ENCODE measurements at regions not wholly inside any gene's neighbourhood (a gene's known extent, or its start where the extent isn't known, plus 50 kb on each side); places are given as distances from the start of the nearest gene placed in this dataset.
"Not testable (repeated sequence)": the region's sequence is repeated elsewhere in the genome, so short reads cannot be mapped to it uniquely, and the experiment has no call there.

DNA sequence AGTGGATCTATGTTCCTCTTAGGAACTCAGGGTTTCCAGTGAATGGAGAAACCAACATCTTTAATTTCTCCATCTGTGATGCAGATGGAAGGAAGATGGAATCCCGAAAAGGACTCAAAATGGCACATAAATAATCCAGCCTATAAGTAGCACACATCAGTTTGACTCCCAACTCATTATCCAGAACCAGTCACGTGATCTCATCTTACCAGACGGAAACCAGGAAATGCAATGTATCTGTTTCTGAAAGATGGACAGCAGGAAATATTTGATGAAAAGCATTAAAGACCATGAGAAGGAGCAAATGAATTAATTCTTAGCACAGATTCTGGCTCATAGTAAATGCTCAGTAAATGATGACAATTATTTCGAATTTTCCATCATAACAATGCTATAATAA, 443.1 kb upstream of the FMR1 start:
- no peak overlapping the region for H3K27ac Mint-ChIP-seq
- peaks cover 2% of the 10 kb centered on the region for H3K9me3 Mint-ChIP-seq
- no peak overlapping the region for H3K4me3 Mint-ChIP-seq
- H3K36me3 Mint-ChIP-seq: no peaks in the 10 kb centered on the region
- no peak for DNase-seq
- H3K4me1 Mint-ChIP-seq: no peaks in the 10 kb centered on the region
- H3K27me3 Mint-ChIP-seq: no peaks in the 10 kb centered on the region

DNA sequence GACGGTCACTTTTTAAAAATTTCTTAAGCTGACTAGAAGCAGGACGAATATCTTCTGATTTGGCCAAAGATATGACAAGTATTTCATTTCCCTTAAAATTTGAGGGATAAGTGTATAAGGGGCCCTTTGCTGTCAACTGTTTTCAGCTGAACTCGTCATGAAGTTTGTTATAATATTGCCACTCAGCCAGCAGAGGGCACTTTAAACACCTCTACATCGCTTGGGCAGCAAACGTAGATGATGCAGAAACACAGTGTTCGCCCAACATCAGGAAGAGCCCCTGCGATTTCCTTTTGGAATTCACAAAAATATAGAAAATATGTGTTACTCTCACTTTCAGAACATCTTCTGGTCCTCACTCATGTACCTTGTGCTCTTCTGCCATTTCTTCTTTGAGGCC, 435.7 kb upstream of the FMR1 start:
- H3K27me3 Mint-ChIP-seq: no peaks in the 10 kb centered on the region
- no peaks in the 10 kb centered on the region for H3K4me1 Mint-ChIP-seq
- H3K9me3 Mint-ChIP-seq: no peaks in the 10 kb centered on the region
- no peak overlapping the region for H3K27ac Mint-ChIP-seq
- no peak overlapping the region for H3K4me3 Mint-ChIP-seq
- DNase-seq: peak; percentile 1
- H3K36me3 Mint-ChIP-seq: no peaks in the 10 kb centered on the region

DNA sequence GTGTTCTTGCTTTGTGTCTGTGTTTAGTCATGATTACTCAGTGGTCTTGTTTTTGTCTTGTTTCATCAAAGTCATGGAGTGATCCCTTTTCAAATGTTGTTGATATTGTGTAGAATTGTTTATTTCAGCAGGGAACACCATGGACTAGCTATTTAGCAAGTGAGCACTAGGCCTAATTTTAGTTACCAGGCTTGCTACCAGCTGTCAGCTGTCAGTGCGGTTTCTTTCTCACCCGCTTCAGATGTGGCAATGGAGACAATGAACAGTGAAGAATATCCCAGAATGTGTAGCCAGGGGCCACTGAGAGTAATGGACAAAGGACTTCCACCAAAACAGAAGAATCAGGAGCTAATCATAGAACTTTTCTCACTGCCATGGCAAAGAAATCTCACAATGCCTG, 432.8 kb upstream of the FMR1 start:
- Mint-ChIP-seq H3K9me3 (no peaks in the 10 kb centered on the region), H3K4me3 (no peak overlapping the region), H3K4me1 (no peaks in the 10 kb centered on the region), H3K27ac (no peak overlapping the region), H3K36me3 (no peaks in the 10 kb centered on the region), H3K27me3 (no peaks in the 10 kb centered on the region)
- no peak for DNase-seq

DNA sequence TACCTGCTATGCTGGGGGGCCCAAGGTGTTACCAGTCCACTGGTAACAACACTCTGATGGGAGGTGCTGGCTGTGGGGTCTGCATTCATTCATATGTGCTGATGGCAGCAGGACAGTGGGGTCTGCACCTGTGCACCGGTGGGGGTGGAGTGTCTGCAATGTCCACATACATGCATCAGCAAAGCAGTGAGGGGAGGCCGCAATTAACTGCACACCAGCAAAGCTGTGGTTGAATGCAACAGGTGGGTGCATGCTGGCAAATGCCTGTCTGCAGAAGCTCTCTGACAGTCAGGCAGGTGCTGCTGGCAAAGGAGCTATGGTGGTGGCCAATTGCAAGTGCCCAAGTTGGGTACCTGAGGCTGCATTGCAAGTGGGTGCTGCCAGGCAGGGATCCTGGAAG, 426.5 kb upstream of the FMR1 start:
- Mint-ChIP-seq H3K9me3 (no peaks in the 10 kb centered on the region), H3K27me3 (no peaks in the 10 kb centered on the region), H3K4me1 (no peaks in the 10 kb centered on the region), H3K4me3 (no peak overlapping the region), H3K27ac (no peak overlapping the region), H3K36me3 (no peaks in the 10 kb centered on the region)
- no peak for DNase-seq

DNA sequence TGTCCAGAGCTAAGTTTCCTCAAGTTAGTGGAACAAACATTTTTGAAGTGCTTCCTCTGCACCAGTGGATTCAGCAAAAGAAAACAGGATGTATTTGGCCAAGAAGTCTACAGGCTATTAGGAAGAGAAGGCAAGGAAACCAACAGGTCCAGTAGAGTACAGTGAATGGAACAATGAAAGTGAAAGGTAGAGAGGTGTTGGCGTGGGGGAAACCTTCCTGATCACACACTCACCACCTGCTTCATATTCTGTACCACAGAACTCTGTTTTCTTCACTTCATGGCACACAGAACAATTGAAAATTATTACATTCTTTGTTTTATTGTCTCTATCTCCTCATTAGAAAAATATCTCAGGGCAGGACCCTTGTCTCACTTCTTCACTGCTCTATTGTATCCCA, 417.4 kb upstream of the FMR1 start:
- Mint-ChIP-seq H3K4me3 (no peak overlapping the region), H3K9me3 (no peaks in the 10 kb centered on the region), H3K36me3 (no peaks in the 10 kb centered on the region), H3K4me1 (no peaks in the 10 kb centered on the region), H3K27ac (no peak overlapping the region), H3K27me3 (no peaks in the 10 kb centered on the region)
- no peak for DNase-seq

DNA sequence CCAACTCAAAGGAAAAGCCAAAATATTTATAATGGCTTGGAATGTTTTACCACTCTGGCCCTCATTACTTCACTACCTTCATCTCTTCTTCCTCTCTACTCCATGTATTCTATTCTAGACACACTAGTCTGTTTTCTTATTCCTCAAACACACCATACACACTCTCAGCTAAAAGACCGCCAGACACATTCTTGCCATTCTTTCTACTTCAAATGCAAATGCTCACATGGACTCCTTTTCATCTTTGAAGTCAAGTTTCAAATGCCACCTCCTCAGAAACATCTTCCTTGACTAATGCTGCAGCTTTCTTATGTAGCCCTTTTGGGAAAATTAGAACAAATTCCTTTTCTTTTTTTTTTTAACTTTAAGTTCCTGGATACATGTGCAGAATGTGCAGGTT, 412.9 kb upstream of the FMR1 start:
- Mint-ChIP-seq H3K27me3 (no peaks in the 10 kb centered on the region), H3K9me3 (peaks cover 2% of the 10 kb centered on the region), H3K4me3 (no peak overlapping the region), H3K36me3 (no peaks in the 10 kb centered on the region), H3K4me1 (no peaks in the 10 kb centered on the region), H3K27ac (no peak overlapping the region)
- DNase-seq: no peak

DNA sequence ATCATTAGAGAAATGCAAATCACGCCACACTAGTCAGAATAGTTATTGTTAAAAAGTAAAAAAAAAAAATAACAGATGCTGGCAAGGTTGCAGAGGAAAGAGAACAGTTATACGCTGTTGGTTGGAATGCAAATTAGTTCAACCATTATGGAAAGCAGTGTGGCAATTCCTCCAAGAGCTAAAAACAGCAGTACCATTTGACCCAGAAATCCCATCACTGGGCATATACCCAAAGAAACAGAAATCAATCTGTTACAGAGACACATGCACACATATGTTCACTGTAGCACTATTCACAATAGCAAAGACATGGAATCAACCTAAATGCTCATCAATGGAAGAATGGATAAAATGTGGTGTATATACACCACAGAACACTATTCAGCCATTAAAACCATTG, 388.7 kb upstream of the FMR1 start:
- Mint-ChIP-seq H3K4me3 (no peak overlapping the region), H3K9me3 (peaks cover under 1% of the 10 kb centered on the region), H3K36me3 (no peaks in the 10 kb centered on the region), H3K27me3 (no peaks in the 10 kb centered on the region), H3K27ac (no peak overlapping the region), H3K4me1 (no peaks in the 10 kb centered on the region)
- no peak for DNase-seq

DNA sequence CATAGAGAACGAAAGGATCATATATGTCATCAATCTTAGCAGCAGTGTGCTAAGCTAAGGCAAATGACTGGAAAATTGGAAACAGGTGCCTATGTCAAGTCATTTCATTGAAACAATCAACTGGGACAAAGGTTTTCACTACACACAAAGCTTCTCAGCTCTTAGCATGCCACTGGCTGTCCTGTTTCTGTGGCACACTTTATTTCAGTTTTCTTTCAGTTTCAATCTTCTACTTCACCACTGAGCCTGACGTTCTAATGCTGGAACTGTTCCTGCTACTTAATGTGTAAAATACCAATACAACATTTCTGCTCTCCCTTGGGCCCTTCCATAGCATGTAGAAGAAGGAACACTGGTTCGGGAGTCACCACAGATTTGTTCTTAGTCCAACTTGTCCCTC, 378.3 kb upstream of the FMR1 start:
- Mint-ChIP-seq H3K4me1 (no peaks in the 10 kb centered on the region), H3K4me3 (no peak overlapping the region), H3K36me3 (no peaks in the 10 kb centered on the region), H3K27ac (no peak overlapping the region), H3K9me3 (no peaks in the 10 kb centered on the region), H3K27me3 (no peaks in the 10 kb centered on the region)
- DNase-seq: no peak

DNA sequence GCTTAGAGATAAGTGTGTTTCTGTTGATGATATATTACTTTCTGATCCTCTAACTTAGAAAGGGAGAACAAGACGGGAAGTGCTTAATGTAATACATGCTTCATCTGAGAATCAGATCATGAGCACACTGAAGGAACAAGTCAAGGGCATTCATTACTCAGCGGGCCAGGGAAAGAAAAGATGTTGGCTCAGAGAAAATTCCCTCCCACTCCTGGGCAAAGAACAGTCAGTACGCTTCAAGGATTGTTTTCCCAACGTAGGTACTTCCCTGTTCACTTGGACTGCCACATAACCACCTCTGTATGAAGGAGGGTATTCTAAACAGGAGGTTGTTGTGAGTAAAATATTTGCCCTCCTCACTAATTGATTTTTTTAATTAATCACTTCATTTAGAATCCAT, 374.5 kb upstream of the FMR1 start:
- no peak overlapping the region for H3K27ac Mint-ChIP-seq
- no peaks in the 10 kb centered on the region for H3K9me3 Mint-ChIP-seq
- H3K4me3 Mint-ChIP-seq: no peak overlapping the region
- no peak for DNase-seq
- H3K36me3 Mint-ChIP-seq: no peaks in the 10 kb centered on the region
- no peaks in the 10 kb centered on the region for H3K27me3 Mint-ChIP-seq
- H3K4me1 Mint-ChIP-seq: no peaks in the 10 kb centered on the region

DNA sequence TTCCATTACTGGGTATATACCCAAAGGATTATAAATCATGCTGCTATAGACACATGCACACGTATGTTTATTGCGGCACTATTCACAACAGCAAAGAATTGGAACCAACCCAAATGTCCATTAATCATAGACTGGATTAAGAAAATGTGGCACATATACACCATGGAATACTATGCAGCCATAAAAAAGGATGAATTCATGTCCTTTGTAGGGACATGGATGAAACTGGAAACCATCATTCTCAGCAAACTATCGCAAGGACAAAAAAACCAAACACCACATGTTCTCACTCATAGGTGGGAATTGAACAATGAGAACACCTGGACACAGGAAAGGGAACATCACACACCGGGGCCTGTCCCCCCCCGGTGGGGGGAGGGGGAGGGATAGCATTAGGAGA, 363.7 kb upstream of the FMR1 start:
- not testable (repeated sequence) for H3K9me3 Mint-ChIP-seq, H3K4me3 Mint-ChIP-seq, H3K4me1 Mint-ChIP-seq, H3K27me3 Mint-ChIP-seq, DNase-seq, H3K27ac Mint-ChIP-seq, H3K36me3 Mint-ChIP-seq

DNA sequence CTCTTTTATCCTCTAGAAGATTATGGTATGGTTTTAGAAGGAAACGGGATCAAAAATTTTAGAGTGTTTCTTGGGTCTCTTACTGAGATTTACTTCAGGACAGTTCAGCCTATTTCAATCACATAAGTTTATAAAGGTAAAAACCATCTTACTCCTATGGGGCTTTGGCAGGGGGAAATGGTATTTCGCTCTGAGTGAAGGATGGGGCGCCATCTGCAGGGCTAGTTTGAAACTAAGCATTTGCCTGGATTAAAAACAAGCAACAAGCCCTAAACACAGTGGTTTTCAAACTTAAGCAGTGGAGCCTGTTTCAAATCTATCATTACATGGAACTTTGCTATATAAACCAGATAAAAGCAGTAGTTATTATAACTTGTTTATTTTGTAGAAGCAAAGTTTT, 361.5 kb upstream of the FMR1 start:
- Mint-ChIP-seq H3K9me3 (no peaks in the 10 kb centered on the region), H3K27me3 (no peaks in the 10 kb centered on the region), H3K36me3 (no peaks in the 10 kb centered on the region), H3K4me1 (no peaks in the 10 kb centered on the region), H3K27ac (no peak overlapping the region), H3K4me3 (no peak overlapping the region)
- DNase-seq: no peak

DNA sequence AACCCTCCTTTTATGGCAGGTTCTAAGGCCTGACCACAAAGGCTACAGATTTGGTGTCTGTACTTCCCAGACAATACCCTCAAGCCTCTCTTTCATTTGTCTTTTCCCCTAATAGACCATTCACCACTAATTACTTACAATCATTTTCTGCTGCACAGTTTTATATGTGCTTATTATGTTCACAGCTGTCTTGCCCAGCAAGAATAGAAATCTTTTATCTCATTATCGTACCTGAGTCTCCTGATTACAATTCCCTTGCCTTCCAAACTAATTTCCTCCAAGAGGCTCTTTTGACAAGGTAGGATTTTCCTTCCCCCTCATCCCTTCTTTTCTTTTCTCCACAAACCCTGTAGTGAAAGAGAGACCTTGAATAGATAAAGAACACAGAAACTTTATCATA, 352.5 kb upstream of the FMR1 start:
- no peaks in the 10 kb centered on the region for H3K36me3 Mint-ChIP-seq
- H3K4me3 Mint-ChIP-seq: no peak overlapping the region
- H3K4me1 Mint-ChIP-seq: no peaks in the 10 kb centered on the region
- H3K27me3 Mint-ChIP-seq: no peaks in the 10 kb centered on the region
- H3K9me3 Mint-ChIP-seq: no peaks in the 10 kb centered on the region
- no peak for DNase-seq
- H3K27ac Mint-ChIP-seq: no peak overlapping the region

DNA sequence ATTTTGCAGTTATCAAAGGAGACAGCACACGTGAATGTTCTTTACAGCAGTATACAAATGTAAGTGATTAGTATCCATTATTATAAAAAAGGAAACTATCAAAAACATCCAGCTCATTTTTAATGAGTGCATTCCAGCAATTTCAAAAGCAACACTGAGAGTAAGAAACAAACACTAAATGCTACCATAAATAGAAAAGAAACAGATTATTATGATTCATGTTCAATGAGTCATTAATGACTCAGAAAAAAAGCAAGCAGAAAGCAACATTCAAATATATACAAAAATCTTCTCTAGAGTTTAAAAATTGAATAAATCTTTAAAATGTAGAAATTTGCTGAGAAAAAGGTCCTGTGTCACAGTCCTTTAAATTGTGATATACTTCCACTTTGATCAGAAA, 346.5 kb upstream of the FMR1 start:
- no peak for DNase-seq
- H3K36me3 Mint-ChIP-seq: no peaks in the 10 kb centered on the region

DNA sequence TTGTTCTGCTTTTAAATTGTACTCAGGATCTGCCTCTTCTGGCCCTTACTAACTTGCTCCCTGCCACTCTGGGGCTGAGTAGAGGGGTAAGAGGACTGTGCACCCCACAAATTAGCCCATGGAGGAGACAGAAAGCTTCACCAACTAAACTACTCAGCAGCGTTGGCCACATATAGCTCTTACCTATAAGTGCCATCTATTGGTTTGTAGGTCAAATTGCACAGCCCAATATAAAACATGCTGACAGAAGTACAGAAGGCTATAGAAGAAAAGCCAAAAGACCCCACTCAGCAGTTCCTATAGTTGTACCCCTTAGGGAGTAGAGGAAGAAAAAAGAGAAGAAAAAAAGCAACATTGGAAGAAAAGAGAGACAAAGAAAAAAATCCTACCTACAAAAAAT, 341.2 kb upstream of the FMR1 start:
- H3K4me3 Mint-ChIP-seq: no peak overlapping the region
- H3K27me3 Mint-ChIP-seq: no peaks in the 10 kb centered on the region
- no peaks in the 10 kb centered on the region for H3K36me3 Mint-ChIP-seq
- no peak for DNase-seq
- H3K27ac Mint-ChIP-seq: no peak overlapping the region
- no peaks in the 10 kb centered on the region for H3K4me1 Mint-ChIP-seq
- H3K9me3 Mint-ChIP-seq: no peaks in the 10 kb centered on the region

More for the DNA sequence above, 346.5 kb upstream of the FMR1 start:
- Mint-ChIP-seq H3K4me1 (no peaks in the 10 kb centered on the region), H3K4me3 (no peak overlapping the region), H3K27me3 (no peaks in the 10 kb centered on the region), H3K27ac (no peak overlapping the region), H3K9me3 (no peaks in the 10 kb centered on the region)

DNA sequence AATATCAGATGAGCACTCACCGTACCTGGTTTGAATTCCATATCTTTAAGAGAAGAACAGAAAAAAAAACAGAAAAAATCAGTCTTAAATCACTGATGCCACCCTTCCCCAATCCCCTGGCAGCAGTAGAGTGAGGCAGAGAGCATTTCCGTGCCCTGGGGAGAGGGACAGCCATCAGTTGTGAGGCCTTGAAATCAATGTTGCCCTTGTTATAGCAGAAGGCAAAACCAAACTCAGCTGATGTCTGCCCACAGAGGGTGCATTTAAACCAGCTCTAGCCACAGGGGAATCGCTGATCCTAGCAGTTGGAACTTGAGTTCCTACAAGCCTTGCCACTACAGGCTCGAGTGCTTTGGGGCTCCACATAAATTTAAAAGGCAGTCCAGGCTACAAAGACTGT, 338.5 kb upstream of the FMR1 start:
- no peaks in the 10 kb centered on the region for H3K4me1 Mint-ChIP-seq
- no peaks in the 10 kb centered on the region for H3K36me3 Mint-ChIP-seq
- no peak overlapping the region for H3K4me3 Mint-ChIP-seq
- no peak for DNase-seq
- H3K27me3 Mint-ChIP-seq: no peaks in the 10 kb centered on the region
- no peak overlapping the region for H3K27ac Mint-ChIP-seq
- H3K9me3 Mint-ChIP-seq: no peaks in the 10 kb centered on the region

DNA sequence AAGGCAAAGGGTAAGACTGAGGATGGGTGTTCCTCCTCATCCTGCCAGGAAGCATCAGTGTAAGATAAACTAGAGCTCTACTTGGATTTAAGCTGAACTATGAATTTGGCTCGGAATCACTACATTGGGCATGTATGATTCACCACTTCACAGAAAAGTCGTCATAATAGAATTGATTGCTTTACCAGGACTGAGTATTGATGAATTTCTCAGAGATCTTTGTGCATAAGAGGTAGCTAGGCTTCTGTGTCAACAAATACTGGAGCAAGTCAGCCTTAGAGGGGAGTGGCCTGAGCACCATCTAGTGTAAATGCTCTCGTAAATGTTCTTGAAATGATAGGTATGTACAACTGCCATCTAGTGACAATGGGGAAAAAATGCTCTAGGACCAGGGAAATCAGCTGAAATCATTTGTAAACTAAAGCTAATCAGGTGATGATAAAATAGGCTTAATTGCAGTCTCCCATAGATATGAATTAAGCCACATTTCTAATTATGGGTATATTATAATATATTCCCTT, 309.5 kb upstream of the FMR1 start:
- Mint-ChIP-seq H3K4me1 (no peaks in the 10 kb centered on the region), H3K36me3 (no peaks in the 10 kb centered on the region), H3K27me3 (no peaks in the 10 kb centered on the region), H3K9me3 (peaks cover 3% of the 10 kb centered on the region), H3K27ac (no peak overlapping the region), H3K4me3 (no peak overlapping the region)
- no peak for DNase-seq

DNA sequence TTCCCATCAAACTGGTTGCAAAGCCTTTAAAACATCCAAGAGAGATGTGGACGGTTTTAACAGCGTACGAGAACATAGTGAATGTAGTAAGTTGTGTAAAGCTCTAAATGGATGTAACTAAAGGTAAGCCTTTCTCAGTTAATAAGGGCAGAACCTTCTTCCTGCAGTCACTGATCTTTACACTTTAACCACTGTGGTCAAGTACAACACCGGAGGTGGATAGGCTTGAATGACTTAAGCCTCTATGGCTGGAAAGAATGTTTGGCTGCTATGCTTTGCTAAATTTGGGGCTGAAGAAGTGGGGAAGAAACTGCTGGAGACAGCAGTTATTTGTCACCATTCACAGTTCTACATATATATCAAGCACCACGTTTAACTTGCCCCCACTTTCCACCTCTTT, 285.1 kb upstream of the FMR1 start:
- Mint-ChIP-seq H3K4me1 (no peaks in the 10 kb centered on the region), H3K27me3 (no peaks in the 10 kb centered on the region), H3K27ac (no peak overlapping the region), H3K9me3 (no peaks in the 10 kb centered on the region), H3K4me3 (no peak overlapping the region), H3K36me3 (no peaks in the 10 kb centered on the region)
- DNase-seq: no peak
